ENCODE measurements at regions not wholly inside any gene's neighbourhood (a gene's known extent, or its start where the extent isn't known, plus 50 kb on each side); places are given as distances from the start of the nearest gene placed in this dataset.

DNA sequence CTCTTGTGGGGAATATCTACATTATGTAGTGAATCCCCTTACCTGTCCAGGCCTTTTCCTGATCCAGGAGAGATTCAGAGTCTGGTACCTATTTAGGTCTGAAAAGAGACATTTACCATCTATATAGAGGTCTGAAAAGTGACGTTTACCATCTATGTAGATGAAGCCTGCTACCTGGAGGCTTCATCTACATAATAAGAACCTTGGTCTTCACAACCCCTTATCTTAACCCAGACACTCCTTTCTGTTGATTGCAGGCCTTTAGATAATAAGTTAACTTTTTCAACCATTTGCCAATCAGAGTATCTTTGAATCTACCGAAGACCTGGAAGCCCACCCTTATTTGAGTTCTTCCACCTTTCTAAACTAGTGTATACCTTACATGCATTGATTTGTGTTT lies 113.0 kb upstream of the DMRT1 start:
- ChIA-PET CTCF (no interaction called here), POLR2A (no interaction called here)
- Mint-ChIP-seq H3K4me1 (ENCODE audit: low read depth) (no peaks in the 10 kb centered on the region), H3K36me3 (ENCODE audit: low read depth) (peaks cover 4% of the 10 kb centered on the region), H3K9me3 (no peaks in the 10 kb centered on the region), H3K4me3 (no peak overlapping the region), H3K27me3 (no peaks in the 10 kb centered on the region), H3K27ac (no peak overlapping the region)
- H3K9me3 ChIP-seq (ENCODE audit: control insufficient read depth in 1 of 2, insufficient read depth in 1 of 2, low read length in 2 of 2), result no peaks in the 10 kb centered on the region
- ATAC-seq (ENCODE audit: poor library complexity) (no peak), DNase-seq (no peak)
- no peak overlapping the region for H3K27ac ChIP-seq (ENCODE audit: low read depth in 1 of 2, low read length in 2 of 2)
- no peak overlapping the region for H3K4me3 ChIP-seq (ENCODE audit: low read length)
- intact Hi-C loops (cut with DNase I, micrococcal nuclease), result no loop called here
- H3K27me3 ChIP-seq (ENCODE audit: control insufficient read depth in 1 of 2, insufficient read depth in 2 of 2, low read length in 2 of 2), result no peaks in the 10 kb centered on the region
- H3K36me3 ChIP-seq (ENCODE audit: insufficient read depth, low read length), result no peaks in the 10 kb centered on the region
- H3K4me1 ChIP-seq (ENCODE audit: insufficient read depth, low read length), result no peaks in the 10 kb centered on the region
- TF ChIP-seq, protein P1, sequence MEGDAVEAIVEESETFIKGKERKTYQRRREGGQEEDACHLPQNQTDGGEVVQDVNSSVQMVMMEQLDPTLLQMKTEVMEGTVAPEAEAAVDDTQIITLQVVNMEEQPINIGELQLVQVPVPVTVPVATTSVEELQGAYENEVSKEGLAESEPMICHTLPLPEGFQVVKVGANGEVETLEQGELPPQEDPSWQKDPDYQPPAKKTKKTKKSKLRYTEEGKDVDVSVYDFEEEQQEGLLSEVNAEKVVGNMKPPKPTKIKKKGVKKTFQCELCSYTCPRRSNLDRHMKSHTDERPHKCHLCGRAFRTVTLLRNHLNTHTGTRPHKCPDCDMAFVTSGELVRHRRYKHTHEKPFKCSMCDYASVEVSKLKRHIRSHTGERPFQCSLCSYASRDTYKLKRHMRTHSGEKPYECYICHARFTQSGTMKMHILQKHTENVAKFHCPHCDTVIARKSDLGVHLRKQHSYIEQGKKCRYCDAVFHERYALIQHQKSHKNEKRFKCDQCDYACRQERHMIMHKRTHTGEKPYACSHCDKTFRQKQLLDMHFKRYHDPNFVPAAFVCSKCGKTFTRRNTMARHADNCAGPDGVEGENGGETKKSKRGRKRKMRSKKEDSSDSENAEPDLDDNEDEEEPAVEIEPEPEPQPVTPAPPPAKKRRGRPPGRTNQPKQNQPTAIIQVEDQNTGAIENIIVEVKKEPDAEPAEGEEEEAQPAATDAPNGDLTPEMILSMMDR (IDR thresholded peaks at IDR 0.05), result no peak

- H3K36me3 Mint-ChIP-seq (ENCODE audit: low read depth), result peaks cover 4% of the 10 kb centered on the region
- TF ChIP-seq, protein P1 (IDR thresholded peaks at IDR 0.05), result no peak
- CTCF ChIA-PET, result no interaction called here
- H3K27ac Mint-ChIP-seq, result no peak overlapping the region
- H3K4me3 ChIP-seq (ENCODE audit: low read length), result no peak overlapping the region
- no peaks in the 10 kb centered on the region for H3K9me3 Mint-ChIP-seq
- no peaks in the 10 kb centered on the region for H3K4me1 ChIP-seq (ENCODE audit: insufficient read depth, low read length)
- ATAC-seq (ENCODE audit: poor library complexity) (no peak), DNase-seq (no peak)
- no peaks in the 10 kb centered on the region for H3K4me1 Mint-ChIP-seq (ENCODE audit: low read depth)
- peaks cover 5% of the 10 kb centered on the region for H3K36me3 ChIP-seq (ENCODE audit: insufficient read depth, low read length)
- no peaks in the 10 kb centered on the region for H3K27me3 ChIP-seq (ENCODE audit: control insufficient read depth in 1 of 2, insufficient read depth in 2 of 2, low read length in 2 of 2)
- no peaks in the 10 kb centered on the region for H3K27me3 Mint-ChIP-seq
- POLR2A ChIA-PET, result no interaction called here
- no peak overlapping the region for H3K27ac ChIP-seq (ENCODE audit: low read depth in 1 of 2, low read length in 2 of 2)
- H3K9me3 ChIP-seq (ENCODE audit: control insufficient read depth in 1 of 2, insufficient read depth in 1 of 2, low read length in 2 of 2), result no peaks in the 10 kb centered on the region
- no peak overlapping the region for H3K4me3 Mint-ChIP-seq
- intact Hi-C loops (cut with DNase I, micrococcal nuclease), result no loop called here
Observed at GRCh38 chr9:731474-731873, 110.0 kb upstream of the DMRT1 start.

GRCh38 chr9:734831-735511 lies 106.5 kb upstream of the DMRT1 start:
- no peaks in the 10 kb centered on the region for H3K27me3 Mint-ChIP-seq
- DNase-seq (no peak), ATAC-seq (ENCODE audit: poor library complexity) (no peak)
- TF ChIP-seq, protein P1 (IDR thresholded peaks at IDR 0.05), result no peak
- Histone ChIP-seq H3K27ac (ENCODE audit: low read depth in 1 of 2, low read length in 2 of 2) (no peak overlapping the region), H3K36me3 (ENCODE audit: insufficient read depth, low read length) (peaks cover 5% of the 10 kb centered on the region), H3K4me3 (ENCODE audit: low read length) (no peak overlapping the region), H3K9me3 (ENCODE audit: control insufficient read depth in 1 of 2, insufficient read depth in 1 of 2, low read length in 2 of 2) (no peaks in the 10 kb centered on the region), H3K4me1 (ENCODE audit: insufficient read depth, low read length) (no peaks in the 10 kb centered on the region), H3K27me3 (ENCODE audit: control insufficient read depth in 1 of 2, insufficient read depth in 2 of 2, low read length in 2 of 2) (no peaks in the 10 kb centered on the region)
- no peaks in the 10 kb centered on the region for H3K4me1 Mint-ChIP-seq (ENCODE audit: low read depth)
- CTCF ChIA-PET, result no interaction called here
- intact Hi-C loops (cut with DNase I, micrococcal nuclease), result no loop called here
- no peak overlapping the region for H3K27ac Mint-ChIP-seq
- H3K4me3 Mint-ChIP-seq, result no peak overlapping the region
- H3K9me3 Mint-ChIP-seq, result no peaks in the 10 kb centered on the region
- POLR2A ChIA-PET, result interaction anchor here (1.4 kb wide), 1 partner anchor 15 kb away, joined by 3 read pairs; no protein-coding TSS in a partner anchor
- peaks cover 4% of the 10 kb centered on the region for H3K36me3 Mint-ChIP-seq (ENCODE audit: low read depth)
